ENCODE measurements at regions not wholly inside any gene's neighbourhood (a gene's known extent, or its start where the extent isn't known, plus 50 kb on each side); places are given as distances from the start of the nearest gene placed in this dataset.

- TF ChIP-seq, protein P1, sequence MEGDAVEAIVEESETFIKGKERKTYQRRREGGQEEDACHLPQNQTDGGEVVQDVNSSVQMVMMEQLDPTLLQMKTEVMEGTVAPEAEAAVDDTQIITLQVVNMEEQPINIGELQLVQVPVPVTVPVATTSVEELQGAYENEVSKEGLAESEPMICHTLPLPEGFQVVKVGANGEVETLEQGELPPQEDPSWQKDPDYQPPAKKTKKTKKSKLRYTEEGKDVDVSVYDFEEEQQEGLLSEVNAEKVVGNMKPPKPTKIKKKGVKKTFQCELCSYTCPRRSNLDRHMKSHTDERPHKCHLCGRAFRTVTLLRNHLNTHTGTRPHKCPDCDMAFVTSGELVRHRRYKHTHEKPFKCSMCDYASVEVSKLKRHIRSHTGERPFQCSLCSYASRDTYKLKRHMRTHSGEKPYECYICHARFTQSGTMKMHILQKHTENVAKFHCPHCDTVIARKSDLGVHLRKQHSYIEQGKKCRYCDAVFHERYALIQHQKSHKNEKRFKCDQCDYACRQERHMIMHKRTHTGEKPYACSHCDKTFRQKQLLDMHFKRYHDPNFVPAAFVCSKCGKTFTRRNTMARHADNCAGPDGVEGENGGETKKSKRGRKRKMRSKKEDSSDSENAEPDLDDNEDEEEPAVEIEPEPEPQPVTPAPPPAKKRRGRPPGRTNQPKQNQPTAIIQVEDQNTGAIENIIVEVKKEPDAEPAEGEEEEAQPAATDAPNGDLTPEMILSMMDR (IDR thresholded peaks at IDR 0.05; ENCODE audit: insufficient read depth, low read length, poor library complexity, severe bottlenecking) = no peak
- no peaks in the 10 kb centered on the region for H3K36me3 ChIP-seq (ENCODE audit: control insufficient read depth, insufficient read depth, low read length)
- no peak overlapping the region for H3K4me3 ChIP-seq (ENCODE audit: low read depth, low read length)
- H3K27me3 ChIP-seq (ENCODE audit: control insufficient read depth, insufficient read depth, low read length) = no peaks in the 10 kb centered on the region
- no peak for DNase-seq (ENCODE audit: low read depth)
Measured at GRCh38 chr4:123943976-123944375, 547.4 kb downstream of the SPRY1 start.

GRCh38 chr4:123945301-123945700 lies 548.7 kb downstream of the SPRY1 start:
- no peak for DNase-seq (ENCODE audit: low read depth)
- H3K4me3 ChIP-seq (ENCODE audit: low read depth, low read length) = no peak overlapping the region
- H3K36me3 ChIP-seq (ENCODE audit: control insufficient read depth, insufficient read depth, low read length) = no peaks in the 10 kb centered on the region
- no peaks in the 10 kb centered on the region for H3K27me3 ChIP-seq (ENCODE audit: control insufficient read depth, insufficient read depth, low read length)
- TF ChIP-seq, protein P1 (IDR thresholded peaks at IDR 0.05; ENCODE audit: insufficient read depth, low read length, poor library complexity, severe bottlenecking) = no peak

- no peaks in the 10 kb centered on the region for H3K36me3 ChIP-seq (ENCODE audit: control insufficient read depth, insufficient read depth, low read length)
- no peaks in the 10 kb centered on the region for H3K27me3 ChIP-seq (ENCODE audit: control insufficient read depth, insufficient read depth, low read length)
- DNase-seq (ENCODE audit: low read depth) = no peak
- H3K4me3 ChIP-seq (ENCODE audit: low read depth, low read length) = no peak overlapping the region
- TF ChIP-seq, protein P1 (IDR thresholded peaks at IDR 0.05; ENCODE audit: insufficient read depth, low read length, poor library complexity, severe bottlenecking) = no peak
Measured at GRCh38 chr4:123950530-123950929, 553.9 kb downstream of the SPRY1 start.

DNA sequence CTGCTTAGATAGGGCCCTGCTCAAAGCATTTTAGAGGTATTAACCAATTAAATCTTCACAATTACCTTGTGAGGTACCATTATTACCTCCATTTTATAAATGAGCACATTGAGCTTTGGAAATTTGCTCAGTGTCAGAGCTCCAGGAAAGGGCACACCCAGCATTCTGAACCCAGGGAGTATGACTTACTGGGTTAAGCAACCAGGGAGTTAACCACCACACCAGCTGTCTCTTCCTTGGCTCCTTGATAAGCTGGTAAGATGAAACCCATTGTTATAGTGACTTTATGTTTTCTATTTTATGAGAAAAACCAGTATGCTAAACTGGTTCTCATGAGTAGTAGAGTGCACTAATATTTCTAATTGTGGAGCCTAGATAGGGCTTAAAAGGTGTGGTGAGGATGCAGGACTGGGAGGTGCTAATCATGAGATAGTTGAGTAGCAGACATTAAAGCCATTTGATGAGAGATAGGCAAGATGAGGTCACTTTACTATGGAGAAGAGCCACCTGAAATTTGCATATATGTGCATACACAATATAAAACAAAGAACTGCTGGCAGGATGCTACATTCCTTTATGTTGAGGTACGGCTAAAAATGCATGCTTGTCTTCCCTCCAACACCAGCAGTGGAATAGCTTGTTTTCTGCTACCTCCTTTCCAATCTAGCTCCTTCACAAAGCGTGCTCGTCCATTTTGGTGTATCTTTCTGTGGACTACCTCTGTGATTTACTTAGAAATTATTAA lies 556.1 kb downstream of the SPRY1 start:
- Histone ChIP-seq H3K4me3 (ENCODE audit: low read depth, low read length) (no peak overlapping the region), H3K27me3 (ENCODE audit: control insufficient read depth, insufficient read depth, low read length) (no peaks in the 10 kb centered on the region), H3K36me3 (ENCODE audit: control insufficient read depth, insufficient read depth, low read length) (no peaks in the 10 kb centered on the region)
- TF ChIP-seq, protein P1 (IDR thresholded peaks at IDR 0.05; ENCODE audit: insufficient read depth, low read length, poor library complexity, severe bottlenecking) = no peak
- DNase-seq (ENCODE audit: low read depth) = no peak

DNA sequence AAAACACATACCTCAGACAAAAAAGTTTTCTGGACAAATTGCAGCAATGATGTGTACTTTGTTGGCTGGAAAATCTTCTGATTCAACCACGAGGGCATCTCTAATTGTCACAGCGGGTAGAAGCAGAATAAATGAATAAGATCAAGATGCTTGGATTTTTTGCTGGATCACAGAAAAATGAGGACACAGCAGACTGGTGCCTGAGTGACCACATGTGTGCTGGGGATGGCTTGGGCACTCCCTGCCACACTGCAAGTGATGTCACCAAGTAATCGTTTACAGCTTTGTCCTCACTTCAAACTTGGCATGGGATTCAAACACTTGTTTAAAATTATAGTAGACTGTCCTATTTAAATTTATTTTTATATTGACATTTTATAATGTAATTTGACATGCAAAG lies 557.0 kb downstream of the SPRY1 start:
- Histone ChIP-seq H3K36me3 (ENCODE audit: control insufficient read depth, insufficient read depth, low read length) (no peaks in the 10 kb centered on the region), H3K4me3 (ENCODE audit: low read depth, low read length) (no peak overlapping the region), H3K27me3 (ENCODE audit: control insufficient read depth, insufficient read depth, low read length) (no peaks in the 10 kb centered on the region)
- TF ChIP-seq, protein P1 (IDR thresholded peaks at IDR 0.05; ENCODE audit: insufficient read depth, low read length, poor library complexity, severe bottlenecking) = no peak
- no peak for DNase-seq (ENCODE audit: low read depth)

GRCh38 chr4:123954220-123954619 lies 557.6 kb downstream of the SPRY1 start:
- Histone ChIP-seq H3K27me3 (ENCODE audit: control insufficient read depth, insufficient read depth, low read length) (no peaks in the 10 kb centered on the region), H3K36me3 (ENCODE audit: control insufficient read depth, insufficient read depth, low read length) (no peaks in the 10 kb centered on the region), H3K4me3 (ENCODE audit: low read depth, low read length) (no peak overlapping the region)
- DNase-seq (ENCODE audit: low read depth) = no peak
- TF ChIP-seq, protein P1 (IDR thresholded peaks at IDR 0.05; ENCODE audit: insufficient read depth, low read length, poor library complexity, severe bottlenecking) = no peak
